ENCODE measurements at regions not wholly inside any gene's neighbourhood (a gene's known extent, or its start where the extent isn't known, plus 50 kb on each side); places are given as distances from the start of the nearest gene placed in this dataset.

DNA sequence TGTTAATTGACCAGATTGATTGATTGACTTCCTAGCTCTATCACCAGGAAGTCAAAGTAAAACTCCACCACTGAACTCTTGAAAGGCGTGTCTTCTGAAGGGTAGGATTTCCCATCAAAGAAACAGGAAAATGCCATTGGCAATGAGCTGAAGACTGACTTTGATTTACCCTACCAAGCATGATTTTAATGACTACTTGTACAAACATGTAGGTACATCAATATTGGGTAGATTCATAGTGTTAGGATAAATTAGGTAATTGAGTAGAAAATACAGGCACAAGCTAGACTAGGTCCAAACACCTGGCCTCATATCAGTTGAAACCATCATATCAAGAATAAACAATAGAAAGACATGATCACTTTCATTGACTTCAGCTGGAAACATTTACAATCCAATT is 53.2 kb upstream of the ATXN3L start (continued):
- TF ChIP-seq KDM4A (IDR thresholded peaks at IDR 0.05; ENCODE audit: low read depth, low read length, severe bottlenecking) = no peak
- TF ChIP-seq TEAD4 (IDR thresholded peaks at IDR 0.05; ENCODE audit: low read depth, low read length) = no peak
- no peak for TF ChIP-seq CEBPB (IDR thresholded peaks at IDR 0.05; ENCODE audit: low read depth, low read length)
- TF ChIP-seq JUND (IDR thresholded peaks at IDR 0.05; ENCODE audit: low read length) = no peak

Data from H1 (cell line).